COLO668 (cell line): ENCODE measurements at regions not wholly inside any gene's neighbourhood (a gene's known extent, or its start where the extent isn't known, plus 50 kb on each side); places are given as distances from the start of the nearest gene placed in this dataset.
"Not testable (repeated sequence)": the region's sequence is repeated elsewhere in the genome, so short reads cannot be mapped to it uniquely, and the experiment has no call there.

Experiments
- DNase-seq: peaks from one replicate; lab custom pipeline; 2025; ENCODE audit not compliant: unreplicated experiment; lab: John Stamatoyannopoulos, UW

DNA sequence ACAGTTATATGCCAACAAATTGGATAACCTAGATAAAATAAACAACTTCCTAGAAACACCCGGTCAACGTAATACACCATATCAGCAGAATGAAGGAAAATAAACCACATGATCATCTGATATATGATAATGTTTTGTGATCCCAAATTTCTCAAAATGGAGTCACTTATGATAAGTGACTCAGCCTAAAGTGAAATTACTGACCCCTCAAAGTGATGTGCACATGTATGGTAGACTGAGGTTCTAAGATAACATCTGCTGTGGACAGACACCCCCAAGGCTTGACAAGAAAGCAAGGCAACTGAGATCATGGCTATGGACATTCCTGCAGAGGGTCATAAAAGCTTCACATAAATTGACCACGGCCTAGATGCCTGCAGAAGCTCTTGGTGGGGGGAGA, 105.1 kb upstream of the DCN start:
- no peak for DNase-seq

DNA sequence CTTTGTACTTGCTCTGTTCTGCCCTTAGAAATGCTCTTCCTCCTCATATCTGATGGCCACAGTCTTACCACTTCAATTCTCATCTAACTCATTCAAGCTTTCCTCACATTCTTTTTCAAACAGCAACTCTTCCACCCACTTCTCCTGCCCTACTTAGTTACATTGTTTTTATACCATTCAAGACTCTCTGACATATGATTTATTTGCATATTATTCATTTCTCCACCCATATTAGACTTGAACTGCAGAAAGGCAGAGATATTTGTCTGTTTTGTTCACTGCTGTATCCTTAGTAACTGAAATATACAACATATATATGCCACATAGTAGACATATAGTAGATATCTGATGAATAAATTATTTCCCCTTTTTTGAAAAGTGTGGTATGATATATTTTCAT, 95.5 kb upstream of the DCN start:
- no peak for DNase-seq

DNA sequence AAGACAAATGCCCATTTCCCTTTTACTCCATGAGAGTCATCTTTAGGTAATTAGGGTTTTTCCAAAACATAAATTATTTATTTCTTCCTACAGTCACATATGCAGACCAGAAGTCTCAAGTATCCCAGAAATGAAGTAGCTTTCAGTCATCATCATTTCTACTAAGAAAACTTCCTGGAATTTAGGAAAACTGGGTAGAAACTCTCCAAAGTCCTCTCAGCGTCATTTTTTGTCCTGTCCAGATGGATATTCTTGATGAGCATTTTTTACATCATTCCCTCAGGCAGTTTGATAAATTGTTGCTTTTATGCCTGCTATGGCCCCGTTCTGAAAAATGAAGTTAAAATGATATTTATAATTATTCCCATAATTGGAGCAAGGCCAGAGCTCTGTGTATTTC, 93.9 kb upstream of the DCN start:
- DNase-seq: no peak

DNA sequence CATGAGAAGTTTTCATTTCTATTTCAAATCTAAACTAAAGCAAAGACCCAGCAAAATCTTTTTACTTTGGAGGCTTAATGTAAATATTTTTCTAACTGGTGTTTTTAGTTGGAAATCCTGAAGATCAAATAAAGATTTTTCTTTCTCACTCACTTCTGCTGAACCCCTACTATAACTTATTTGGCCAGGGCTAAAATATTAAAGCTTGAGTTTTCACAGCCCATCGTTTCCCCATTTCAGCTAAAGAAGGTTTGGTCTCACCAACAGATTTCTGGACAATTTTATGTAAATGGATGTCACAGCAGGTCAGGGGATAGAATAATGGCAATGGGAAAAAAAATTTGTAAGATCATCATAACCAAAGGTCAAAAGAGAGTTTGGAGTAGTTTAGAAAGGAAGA, 92.7 kb upstream of the DCN start:
- DNase-seq: no peak

DNA sequence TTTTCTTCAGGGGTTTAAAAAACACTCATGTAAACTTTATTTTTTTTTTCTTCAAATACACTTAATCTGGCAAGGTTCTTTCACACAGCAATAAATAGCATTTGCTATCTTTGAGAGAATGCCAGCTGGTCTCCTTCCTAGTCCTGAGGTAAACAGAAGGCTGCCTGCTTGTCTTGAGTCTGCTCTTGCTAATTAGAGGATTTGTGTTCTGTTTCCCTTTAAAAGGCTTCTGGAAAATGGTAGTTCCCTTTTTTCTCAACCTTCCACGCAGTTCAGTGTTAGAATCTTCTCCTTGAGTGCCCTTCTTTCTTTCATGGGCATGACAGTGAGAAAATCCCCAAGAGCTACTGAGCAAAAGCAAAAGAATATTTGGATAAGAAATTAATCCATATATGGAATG, 92.3 kb upstream of the DCN start:
- DNase-seq: no peak

DNA sequence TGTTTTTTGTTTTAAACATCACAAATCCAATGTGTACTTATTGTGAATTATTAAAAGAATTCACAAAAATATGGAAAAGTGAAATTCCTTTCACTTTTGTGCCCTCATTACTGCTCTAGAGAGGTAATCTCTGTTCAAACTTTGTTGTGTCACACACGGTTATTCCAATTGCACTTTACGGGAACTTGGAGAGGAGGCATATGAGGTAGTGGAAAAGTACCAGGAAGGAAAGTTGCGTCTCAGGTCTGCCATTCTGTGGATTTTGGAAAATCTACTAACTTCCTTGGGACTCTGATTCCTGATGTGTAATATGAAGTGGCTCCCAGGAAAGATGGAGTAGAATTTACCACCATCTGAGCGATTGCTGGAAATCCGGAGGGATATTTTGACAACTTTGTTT, 90.9 kb upstream of the DCN start:
- DNase-seq: no peak

DNA sequence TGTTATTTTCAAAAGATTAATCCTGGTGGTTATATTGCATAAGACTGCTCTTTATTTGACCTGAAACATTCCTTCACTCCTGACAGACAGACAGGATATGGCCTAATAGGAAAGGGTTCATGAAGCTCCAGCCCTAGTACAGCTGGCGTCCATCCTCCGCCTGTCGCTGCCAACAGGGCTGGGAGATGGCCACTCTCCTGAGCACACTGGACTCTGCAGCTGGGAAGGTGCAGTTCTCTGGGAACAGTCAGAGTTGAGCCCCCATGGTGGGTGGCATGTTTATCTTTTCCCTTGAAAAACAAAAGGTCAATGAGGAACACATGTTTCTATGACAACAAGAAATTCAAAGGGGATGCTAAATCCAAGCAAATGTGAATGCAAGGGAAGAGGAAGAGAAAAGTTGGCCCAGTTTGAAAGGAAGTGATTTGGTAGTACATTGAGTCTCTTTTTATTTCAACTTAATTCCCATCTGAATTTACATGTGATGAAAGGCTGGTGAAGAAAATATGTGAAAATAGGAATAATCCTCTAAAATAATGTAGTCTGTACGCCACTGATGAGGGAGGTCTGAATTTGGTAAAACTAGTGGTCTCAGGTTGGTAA, 89.9 kb upstream of the DCN start:
- no peak for DNase-seq

DNA sequence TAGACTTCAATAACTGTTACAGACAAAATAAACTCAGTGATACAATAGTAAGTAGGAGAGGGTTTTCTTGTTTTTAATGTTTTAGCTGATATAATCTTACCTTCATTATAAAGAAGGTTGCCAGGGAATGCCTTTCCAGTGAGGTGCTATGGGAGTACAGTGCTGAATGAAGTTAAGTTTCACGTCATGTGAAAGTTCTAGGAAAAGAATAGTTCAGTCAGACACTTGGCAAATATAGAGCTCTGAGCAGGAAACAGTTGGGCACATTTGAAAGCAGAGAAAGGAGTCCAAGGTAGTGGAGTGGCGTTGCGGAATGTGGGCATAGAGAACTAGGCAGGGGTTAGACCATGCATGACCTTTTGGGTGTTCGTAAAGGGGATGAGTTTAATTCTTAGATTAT, 88.6 kb upstream of the DCN start:
- no peak for DNase-seq

DNA sequence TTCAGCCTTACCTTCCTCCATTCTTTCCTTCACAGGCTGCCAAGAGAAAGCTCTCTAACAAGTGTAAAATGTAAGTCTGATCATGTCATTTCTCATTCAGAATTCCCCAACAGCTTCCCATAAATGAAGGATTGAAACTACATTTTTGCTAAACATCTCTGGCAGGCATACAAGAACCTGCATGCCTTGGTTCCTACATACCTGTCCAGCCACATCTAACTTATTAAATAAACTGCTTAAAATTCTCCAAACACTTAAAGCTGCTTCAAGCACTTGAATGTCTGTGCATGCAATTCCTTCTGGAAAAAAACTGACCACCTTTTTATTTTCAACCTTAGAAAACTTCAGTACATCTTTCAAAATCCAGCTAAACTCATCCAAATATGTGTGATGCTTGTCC, 84.4 kb upstream of the DCN start:
- no peak for DNase-seq

DNA sequence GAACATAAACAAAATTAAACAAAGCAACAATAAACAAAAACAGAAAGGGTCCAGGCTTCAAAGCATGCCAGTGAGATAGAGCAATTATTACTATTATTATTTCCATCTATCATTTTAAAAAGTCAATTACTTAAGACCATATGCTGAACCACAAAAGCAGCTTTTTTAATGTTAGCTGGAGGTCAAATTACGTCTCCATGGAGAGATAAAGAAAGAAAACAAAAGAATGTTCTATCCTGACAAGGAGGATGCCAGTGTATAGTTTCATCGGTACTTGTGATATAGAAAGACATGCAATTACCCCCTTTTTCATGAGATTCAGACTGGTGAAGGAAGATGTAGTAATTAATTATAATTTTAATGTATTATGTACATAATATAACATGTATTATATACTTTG, 81.6 kb upstream of the DCN start:
- DNase-seq: no peak

DNA sequence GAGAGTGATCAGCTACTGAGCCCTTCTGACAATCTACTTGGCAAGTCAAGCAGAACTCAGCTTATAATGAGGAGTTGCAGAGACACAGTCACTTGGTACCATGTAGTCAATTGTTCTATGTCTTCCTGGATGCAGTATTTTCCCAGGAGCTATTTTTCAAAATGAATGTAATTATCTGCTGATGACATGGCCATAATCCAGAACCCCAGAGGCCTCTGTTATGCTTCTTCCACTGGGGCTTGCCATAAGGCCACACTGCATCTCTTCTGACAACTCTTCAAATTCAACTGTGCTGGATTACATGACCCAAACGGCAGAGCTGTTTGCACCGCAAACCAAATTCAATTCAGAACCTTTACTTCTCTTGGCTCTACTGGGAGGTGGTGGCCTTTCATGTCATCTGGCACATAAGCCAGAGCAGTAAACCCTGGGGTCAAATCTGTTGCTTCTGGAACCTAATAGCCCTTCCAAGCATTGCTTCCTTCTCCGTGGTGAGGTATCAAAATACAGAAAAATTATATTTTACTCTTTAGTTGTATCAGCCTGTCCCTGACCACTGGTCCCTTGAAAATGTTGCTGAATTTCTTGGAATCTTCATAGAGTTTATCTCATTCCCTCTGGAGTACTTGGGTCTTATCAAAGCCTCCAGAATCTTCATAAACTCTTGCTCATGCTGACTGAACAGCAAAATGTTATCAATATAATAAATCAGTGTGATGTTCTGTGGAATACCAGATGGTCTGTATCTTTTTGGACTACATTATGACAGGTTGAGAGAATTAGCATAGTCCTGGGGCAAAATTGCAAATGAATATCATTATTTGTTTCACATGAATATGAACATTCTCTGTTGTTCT, 79.4 kb upstream of the DCN start:
- DNase-seq: no peak

DNA sequence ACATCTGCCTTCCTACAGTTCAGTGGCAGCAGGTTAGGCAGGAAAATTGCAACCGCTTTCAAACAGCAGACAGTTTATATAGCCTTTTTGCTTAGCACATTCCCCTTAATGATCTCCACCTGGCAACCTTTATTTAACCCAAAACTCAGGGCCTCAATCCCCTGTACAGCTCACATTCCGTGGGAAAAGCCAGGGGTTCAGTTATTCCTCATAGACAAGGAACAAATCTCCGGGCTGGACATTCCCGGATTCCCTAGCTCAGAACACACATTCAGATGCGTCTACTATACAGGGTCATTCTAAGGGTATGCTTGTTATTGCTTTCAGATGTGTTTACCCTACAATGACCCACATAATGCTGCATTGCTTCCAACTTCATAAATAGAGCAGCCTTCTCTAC, 73.8 kb upstream of the DCN start:
- no peak for DNase-seq

DNA sequence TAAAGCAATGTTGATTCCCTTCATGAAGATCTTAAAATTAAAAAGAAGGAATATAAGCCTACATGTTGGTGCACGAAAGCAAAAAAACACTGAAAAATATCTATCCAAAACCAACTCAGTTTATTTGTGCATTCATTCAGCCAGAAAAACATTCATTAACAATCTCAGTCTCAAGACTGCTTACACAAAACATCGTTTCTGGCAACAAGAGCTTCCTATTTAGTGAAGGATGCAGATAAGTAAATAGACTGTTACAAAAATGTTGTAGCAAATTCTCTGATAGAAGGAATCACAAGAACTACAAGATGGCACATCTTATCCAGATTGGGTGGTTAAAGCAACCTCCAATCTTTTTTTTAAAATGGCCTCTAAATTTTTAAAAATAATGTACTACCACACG, 69.7 kb upstream of the DCN start:
- DNase-seq: no peak

DNA sequence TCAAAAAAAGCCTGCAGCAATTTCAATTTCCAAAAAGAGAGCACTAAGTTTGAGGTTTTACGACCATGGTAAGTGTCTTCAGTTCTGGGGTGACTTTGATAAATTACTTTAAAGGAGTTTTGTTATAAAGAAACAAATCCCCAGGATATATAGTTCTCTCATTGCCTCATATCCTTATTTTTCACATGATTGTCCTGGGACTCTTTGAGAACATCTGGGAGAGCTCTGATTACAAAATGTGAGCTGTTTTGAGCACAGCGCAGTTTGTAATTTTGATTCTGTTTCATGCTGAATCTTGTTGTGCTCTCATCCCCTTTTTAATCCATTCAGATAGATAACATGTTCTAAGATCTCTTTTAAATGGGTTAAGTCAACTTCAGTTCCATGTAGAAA, 67.7 kb upstream of the DCN start:
- DNase-seq: no peak

DNA sequence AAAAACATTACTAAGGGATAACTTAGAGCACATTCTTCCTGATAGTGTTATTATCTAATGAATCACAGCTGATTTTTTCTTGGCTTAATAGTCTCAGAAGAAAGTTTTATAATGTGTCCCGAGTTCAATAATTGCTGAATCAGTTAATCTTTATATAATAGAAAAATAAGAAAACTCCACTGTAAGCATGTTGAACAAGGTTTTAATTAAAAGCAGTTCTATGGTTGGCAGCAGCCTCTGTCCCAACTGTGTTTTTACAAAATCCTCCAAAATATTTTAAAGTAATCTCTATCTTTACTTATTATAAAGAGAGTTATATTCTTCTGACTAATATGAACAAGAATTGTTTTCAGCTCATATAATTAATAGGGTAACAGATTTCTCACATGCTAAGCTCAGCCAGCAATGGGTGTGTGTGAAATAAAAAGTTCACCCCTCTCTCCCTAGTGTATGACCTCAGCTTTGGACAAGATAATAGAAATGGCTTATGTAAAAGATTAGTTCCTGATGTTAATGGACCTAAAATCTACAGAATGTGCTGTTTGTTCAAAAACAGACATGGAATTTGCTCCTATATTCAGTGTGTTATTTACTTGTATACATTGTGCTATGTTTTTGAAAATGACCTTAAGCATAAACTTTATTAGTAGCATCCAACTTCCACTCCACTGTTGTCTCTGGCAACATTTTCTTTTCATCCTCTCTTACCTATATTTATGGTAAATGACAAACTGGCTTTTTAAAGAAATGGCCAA, 67.1 kb upstream of the DCN start:
- no peak for DNase-seq

DNA sequence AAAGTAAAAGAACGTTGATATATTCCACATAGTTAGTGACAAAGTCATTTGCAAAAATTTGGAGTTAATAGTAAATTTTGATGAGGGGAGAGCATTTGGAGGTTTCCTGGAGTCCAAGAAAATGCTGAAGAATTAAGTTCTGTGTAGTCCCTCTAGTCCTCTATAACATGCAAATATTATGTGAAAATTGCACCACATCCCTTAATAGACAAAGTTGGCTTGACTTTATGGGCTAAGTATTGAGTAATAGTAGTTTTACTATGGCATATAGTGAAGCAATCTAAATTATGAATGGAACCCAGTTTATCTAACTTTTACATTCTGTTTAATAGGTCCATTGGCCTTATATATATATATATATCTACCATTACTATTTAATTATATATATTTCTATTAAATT, 66.4 kb upstream of the DCN start:
- DNase-seq: no peak

DNA sequence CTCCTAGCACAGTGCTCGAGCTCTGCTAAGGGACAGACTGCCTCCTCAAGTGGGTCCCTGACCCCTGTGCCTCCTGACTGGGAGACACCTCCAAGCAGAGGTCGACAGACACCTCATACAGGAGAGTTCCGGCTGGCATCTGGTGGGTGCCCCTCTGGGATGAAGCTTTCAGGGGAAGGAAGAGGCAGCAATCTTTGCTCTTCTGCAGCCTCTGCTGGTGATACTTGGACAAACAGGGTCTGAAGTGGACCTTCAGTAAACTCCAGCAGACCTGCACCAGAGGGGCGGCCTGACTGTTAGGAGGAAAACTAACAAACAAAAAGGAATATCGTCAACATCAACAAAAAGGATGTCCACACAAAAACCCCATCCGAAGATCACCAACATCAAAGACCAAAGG, 60.6 kb upstream of the DCN start:
- DNase-seq: not testable (repeated sequence)

DNA sequence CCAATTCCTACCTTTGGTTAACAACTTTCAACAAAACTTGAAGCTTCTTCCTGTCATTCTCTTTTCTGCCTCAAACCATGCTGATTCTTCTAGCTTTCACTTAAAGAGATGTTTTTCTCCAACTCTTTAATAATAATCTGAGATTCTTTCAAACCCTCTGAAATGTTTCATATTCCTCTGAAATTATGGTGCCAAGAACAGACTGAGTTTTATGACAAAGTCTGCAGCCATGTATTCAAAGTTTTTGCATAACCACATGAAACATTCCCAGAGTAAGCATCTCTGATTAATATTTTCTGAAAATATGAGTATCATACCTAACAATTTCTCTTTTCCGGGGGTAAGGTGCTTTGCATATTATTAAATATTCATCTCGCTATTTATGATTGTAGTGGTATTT, 59.1 kb upstream of the DCN start:
- no peak for DNase-seq

DNA sequence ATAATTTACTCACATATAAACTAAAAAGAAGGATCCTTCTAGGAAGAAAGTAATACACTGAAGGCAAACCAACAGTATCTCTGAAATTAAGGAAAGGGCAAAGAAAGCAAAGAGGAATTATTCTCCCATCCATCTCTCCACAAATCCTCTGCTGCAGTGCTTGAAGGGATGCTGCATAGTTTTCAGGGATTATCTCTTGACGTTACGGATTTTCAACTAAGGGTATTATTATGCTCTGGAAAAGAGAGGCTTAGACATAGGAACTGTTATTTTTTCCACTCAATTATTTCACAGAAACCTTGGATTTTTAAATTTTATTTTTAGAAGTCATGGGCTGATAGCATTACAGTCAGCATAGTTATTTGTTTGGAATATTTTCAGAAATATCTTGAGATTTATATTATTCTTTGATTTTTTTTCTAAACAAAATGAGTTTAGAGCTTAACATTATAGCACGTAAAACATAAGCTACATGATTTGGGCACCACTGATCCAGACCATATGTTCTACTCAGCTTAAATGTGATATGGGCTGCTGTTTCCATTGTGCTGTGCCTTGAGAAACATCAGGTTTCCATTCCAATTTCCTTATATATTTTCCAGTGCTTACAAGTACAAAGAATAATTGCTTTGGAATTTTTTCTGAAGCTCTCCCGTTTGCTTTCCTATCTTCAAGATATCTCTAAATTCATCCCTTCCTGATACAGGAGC, 57.9 kb upstream of the DCN start:
- DNase-seq: no peak

DNA sequence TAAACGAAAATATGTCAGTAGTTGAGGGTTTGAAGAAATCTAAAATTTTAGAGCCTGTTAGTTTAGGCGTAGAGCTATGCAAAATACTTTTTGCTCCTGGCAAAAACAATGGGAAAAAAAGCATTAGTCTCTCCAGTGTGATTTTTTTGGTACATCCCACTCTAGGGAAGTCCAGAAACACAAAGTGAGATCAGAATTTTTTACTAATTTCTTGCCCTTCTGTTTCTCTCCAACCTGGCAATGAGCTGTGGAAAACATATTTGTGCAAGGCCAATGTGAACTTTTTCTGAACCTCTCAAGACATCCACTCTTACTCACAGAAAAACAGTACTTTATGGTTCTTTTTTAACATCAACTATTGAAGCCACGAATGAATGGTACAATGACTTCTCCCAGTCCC, 56.9 kb upstream of the DCN start:
- DNase-seq: no peak
